Upper lobe of left lung (tissue), 6 donors: ENCODE measurements at regions not wholly inside any gene's neighbourhood (a gene's known extent, or its start where the extent isn't known, plus 50 kb on each side); places are given as distances from the start of the nearest gene placed in this dataset.

Source experiments
- ATAC-seq, 2 donors: fragments of 200-7000 bp; cut with Tn5 transposase; one replicate each; pipeline ENCODE4 v1.9.1; 2022; ENCODE audit warnings: mild to moderate bottlenecking in 2 of 2, moderate library complexity in 2 of 2; ENCODE audit not compliant: low FRiP score in 2 of 2
- DNase-seq, 2 donors: peaks; one replicate each; pipeline ENCODE4 v3.0.0-alpha.2; 2019 to 2020
- H3K27ac ChIP-seq, 4 donors: fragments of 200-600 bp; sonication (generic); one replicate each; pipeline ENCODE4 v1.5.1; 2016 to 2019
- H3K27me3 ChIP-seq, 4 donors: fragments of 200-600 bp; sonication (generic); one replicate each; pipeline ENCODE4 v1.5.1; 2017 to 2019
- H3K36me3 ChIP-seq, 4 donors: fragments of 200-600 bp; sonication (generic); one replicate each; pipeline ENCODE4 v1.5.1; 2016 to 2019
- H3K4me1 ChIP-seq, 4 donors: fragments of 200-600 bp; sonication (generic); one replicate each; pipeline ENCODE4 v1.5.1; 2018 to 2019
- H3K4me3 ChIP-seq, 4 donors: fragments of 200-600 bp; sonication (generic); one replicate each; pipeline ENCODE4 v1.5.1; 2017 to 2019; ENCODE audit warnings: mild to moderate bottlenecking in 2 of 4, moderate library complexity in 1 of 4
- H3K9me3 ChIP-seq, 4 donors: fragments of 200-600 bp; sonication (generic); one replicate each; pipeline ENCODE4 v1.5.1; 2018 to 2019
- CTCF ChIP-seq, 6 experiments: fragments of 450-650 bp in 4 of 6; fragments of 200-600 bp in 2 of 6; sonication (generic) in 2 of 6; IDR thresholded peaks; one replicate each; pipeline ENCODE4 v1.5.1; 2016 to 2019; ENCODE audit warnings: antibody characterized with exemption in 6 of 6
- EP300 ChIP-seq, 4 donors: sonication (generic); formaldehyde crosslinking; IDR thresholded peaks; one replicate each; pipeline ENCODE4 v1.5.1; 2017; ENCODE audit warnings: antibody characterized with exemption in 4 of 4, control low read depth in 2 of 4
- POLR2A ChIP-seq, 4 donors: fragments of 450-650 bp; IDR thresholded peaks; one replicate each; pipeline ENCODE4 v1.5.1; 2016 to 2017; ENCODE audit warnings: antibody characterized with exemption in 4 of 4, mild to moderate bottlenecking in 2 of 4
- POLR2AphosphoS5 ChIP-seq, 2 donors: sonication (generic); formaldehyde crosslinking; IDR thresholded peaks; one replicate each; pipeline ENCODE4 v1.5.1; 2017; ENCODE audit warnings: antibody characterized with exemption in 2 of 2
- WGBS, 2 donors: methylation state at CpG; one replicate each; pipeline ENCODE4 v1.1.5; 2017 to 2018; 5-methylcytosine and 5-hydroxymethylcytosine counted together
- donor health status: DM: no; HTN: no; CAD: no; lungs with moderate emphysema.
- donor health status: DM: no; HTN: yes; CAD: no; lungs with severe emphysema.

DNA sequence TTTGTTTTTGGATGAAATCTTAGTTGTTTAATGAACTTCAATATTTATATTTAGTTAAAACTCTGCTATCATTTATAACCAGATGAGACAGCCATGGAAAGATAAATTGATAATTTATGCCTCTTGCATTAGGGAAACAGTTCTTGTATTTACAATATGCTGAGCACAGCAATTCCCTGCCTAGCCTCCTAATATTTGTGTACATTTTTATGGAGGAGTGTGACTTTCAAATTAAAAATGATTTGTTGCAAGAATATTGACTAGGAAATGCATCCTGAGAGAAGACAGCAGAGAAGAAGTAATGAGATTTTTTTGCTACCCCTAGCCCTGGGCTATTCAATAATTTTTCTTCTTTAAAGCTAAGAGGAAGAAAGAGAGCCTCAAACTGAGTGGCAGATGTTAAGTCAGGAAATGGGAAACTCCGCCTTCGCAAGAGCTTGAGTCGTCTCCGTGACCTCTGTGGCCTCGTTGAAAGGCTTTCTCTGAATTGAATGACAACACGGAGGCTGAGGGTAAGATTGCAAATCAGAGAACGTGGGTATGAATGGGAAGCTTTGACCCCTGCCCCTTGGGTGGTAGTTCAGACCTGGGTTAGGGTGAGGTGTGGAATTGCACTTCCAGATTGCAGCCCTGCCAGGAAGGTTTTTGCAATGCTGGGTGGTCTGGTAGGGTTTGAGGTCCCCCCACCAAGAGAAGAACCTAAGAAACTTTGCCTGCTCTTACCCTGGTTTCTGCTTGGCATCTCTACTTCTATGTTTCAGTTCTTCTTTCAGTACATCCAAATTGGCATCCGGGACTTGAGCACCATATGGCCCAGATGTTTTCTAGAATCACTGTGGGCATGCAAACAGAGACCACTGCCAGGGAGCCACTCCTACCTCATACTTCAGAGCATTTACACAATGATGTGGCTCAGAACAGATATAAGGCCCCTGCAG is 210.3 kb upstream of the RBMS1 start:
- Histone ChIP-seq H3K4me1 (peaks cover 0 to 9% (median 0%) of the 10 kb centered on the region in 4 donors), H3K36me3 (no peaks in the 10 kb centered on the region), H3K27ac (no peak overlapping the region), H3K9me3 (no peaks in the 10 kb centered on the region), H3K4me3 (no peak overlapping the region), H3K27me3 (no peaks in the 10 kb centered on the region)
- TF ChIP-seq CTCF (IDR thresholded peaks at IDR 0.05) (no peak), EP300 (IDR thresholded peaks at IDR 0.05) (no peak), POLR2AphosphoS5 (IDR thresholded peaks at IDR 0.05) (no peak), POLR2A (IDR thresholded peaks at IDR 0.05) (no peak)
- ATAC-seq, result peak in 1 of 2 donors; percentile 80
- WGBS, 2 donors, result 26 to 33% methylated on average over 8 of the region's 8 CpGs
- DNase-seq, result peak in 1 of 2 donors; percentile 37

- TF ChIP-seq POLR2A (IDR thresholded peaks at IDR 0.05) (no peak), EP300 (IDR thresholded peaks at IDR 0.05) (no peak), CTCF (IDR thresholded peaks at IDR 0.05) (no peak), POLR2AphosphoS5 (IDR thresholded peaks at IDR 0.05) (no peak)
- no peaks in the 10 kb centered on the region for H3K27me3 ChIP-seq
- no peak overlapping the region for H3K27ac ChIP-seq
- no peaks in the 10 kb centered on the region for H3K9me3 ChIP-seq
- WGBS, 2 donors, result 82 to 86% methylated on average over 2 of the region's 2 CpGs
- ATAC-seq (no peak), DNase-seq (no peak)
- no peak overlapping the region for H3K4me3 ChIP-seq
- no peaks in the 10 kb centered on the region for H3K36me3 ChIP-seq
- no peaks in the 10 kb centered on the region for H3K4me1 ChIP-seq
These were observed 221.8 kb upstream of the RBMS1 start for GRCh38 chr2:160715428-160715827.

DNA sequence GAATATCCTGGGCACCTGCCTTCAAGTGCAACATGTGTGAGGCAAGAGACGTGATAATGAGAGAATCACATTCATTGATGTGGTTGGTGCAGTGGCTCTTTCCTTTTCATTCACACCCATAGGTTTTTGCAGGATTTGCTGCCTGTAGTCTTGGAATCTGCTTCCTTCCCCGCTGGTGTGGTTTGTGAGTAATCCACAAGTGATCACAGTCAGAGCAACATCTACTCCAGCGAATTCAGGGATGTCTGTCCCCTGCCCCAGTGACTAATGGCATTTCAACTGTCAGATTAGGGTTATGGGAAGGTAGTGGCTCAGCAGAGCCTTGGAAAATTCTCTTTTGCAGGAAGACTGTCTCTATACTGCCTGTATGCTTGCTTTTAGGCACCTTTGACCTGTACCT is 225.5 kb upstream of the RBMS1 start:
- Histone ChIP-seq H3K36me3 (no peaks in the 10 kb centered on the region), H3K27me3 (no peaks in the 10 kb centered on the region), H3K9me3 (peaks cover 0 to 2% (median 0%) of the 10 kb centered on the region in 4 donors), H3K27ac (no peak overlapping the region), H3K4me3 (no peak overlapping the region), H3K4me1 (no peaks in the 10 kb centered on the region)
- TF ChIP-seq EP300 (IDR thresholded peaks at IDR 0.05), result no peak
- no peak for TF ChIP-seq POLR2AphosphoS5 (IDR thresholded peaks at IDR 0.05)
- no peak for TF ChIP-seq POLR2A (IDR thresholded peaks at IDR 0.05)
- no peak for TF ChIP-seq CTCF (IDR thresholded peaks at IDR 0.05)
- DNase-seq (no peak), ATAC-seq (no peak)
- 75 to 78% methylated on average over 3 of the region's 3 CpGs for WGBS, 2 donors

DNA sequence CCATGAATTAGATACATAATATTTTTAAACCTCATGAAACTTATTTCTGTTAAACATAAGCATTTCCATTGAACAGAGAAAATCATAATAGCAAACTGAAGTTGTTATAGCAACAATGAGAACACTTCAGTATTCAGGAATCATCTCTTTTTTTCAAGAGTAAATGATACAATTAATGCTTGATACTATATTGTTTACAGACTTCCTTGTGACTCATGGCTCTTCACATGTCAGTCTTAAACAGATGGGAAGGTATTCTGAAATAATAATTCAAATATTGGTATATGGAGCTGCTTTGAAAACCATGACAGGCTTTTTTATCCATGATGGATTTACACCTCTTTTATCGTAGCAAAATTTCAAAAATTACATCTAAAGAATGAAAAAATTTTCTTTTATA is 226.5 kb upstream of the RBMS1 start:
- DNase-seq (no peak), ATAC-seq (no peak)
- H3K9me3 ChIP-seq, result peaks cover 0 to 2% (median 0%) of the 10 kb centered on the region in 4 donors
- H3K27ac ChIP-seq, result no peak overlapping the region
- 76 to 87% methylated on average over 1 of the region's 1 CpG for WGBS, 2 donors
- TF ChIP-seq POLR2AphosphoS5 (IDR thresholded peaks at IDR 0.05) (no peak), CTCF (IDR thresholded peaks at IDR 0.05) (no peak), EP300 (IDR thresholded peaks at IDR 0.05) (no peak), POLR2A (IDR thresholded peaks at IDR 0.05) (no peak)
- H3K4me3 ChIP-seq, result no peak overlapping the region
- H3K36me3 ChIP-seq, result no peaks in the 10 kb centered on the region
- no peaks in the 10 kb centered on the region for H3K4me1 ChIP-seq
- no peaks in the 10 kb centered on the region for H3K27me3 ChIP-seq
